Astrocyte (in vitro differentiated cells and primary cell): ENCODE measurements at regions not wholly inside any gene's neighbourhood (a gene's known extent, or its start where the extent isn't known, plus 50 kb on each side); places are given as distances from the start of the nearest gene placed in this dataset.

ENCODE experiments used
- DNase-seq: peaks from one replicate; pipeline ENCODE4 v3.0.0-alpha.2; 2010; ENCODE audit warnings: low read depth
- FAIRE-seq: peaks from 2 replicates; lab custom pipeline; 2011; peaks lifted over from hg19 to GRCh38; lab: Jason Lieb, UNC
- H2AFZ ChIP-seq: 2 replicates; pipeline ENCODE4 v1.6.0; 2012; ENCODE audit warnings: low read depth, low read length, inconsistent platforms
- H3K27ac ChIP-seq: 2 replicates; pipeline ENCODE4 v1.5.1; 2011; ENCODE audit warnings: low read depth, low read length, inconsistent platforms
- H3K27me3 ChIP-seq: 2 replicates; pipeline ENCODE4 v1.6.0; 2011; ENCODE audit warnings: low read length, inconsistent platforms; ENCODE audit not compliant: insufficient read depth
- H3K36me3 ChIP-seq: 2 replicates; pipeline ENCODE4 v1.5.1; 2011; ENCODE audit warnings: low read length, inconsistent platforms; ENCODE audit not compliant: insufficient read depth
- H3K4me1 ChIP-seq: 2 replicates; pipeline ENCODE4 v1.5.1; 2011; ENCODE audit warnings: low read length, inconsistent platforms; ENCODE audit not compliant: insufficient read depth
- H3K4me2 ChIP-seq: 2 replicates; pipeline ENCODE4 v1.6.0; 2012; ENCODE audit warnings: low read length, inconsistent platforms
- H3K4me3 ChIP-seq: 2 replicates; pipeline ENCODE4 v1.5.1; 2011; ENCODE audit warnings: low read depth, mild to moderate bottlenecking, low read length, inconsistent platforms; ENCODE audit not compliant: insufficient read depth
- H3K79me2 ChIP-seq: 2 replicates; pipeline ENCODE4 v1.6.0; 2012; ENCODE audit warnings: mild to moderate bottlenecking, low read length, inconsistent platforms; ENCODE audit not compliant: insufficient read depth
- H3K9ac ChIP-seq: 2 replicates; pipeline ENCODE4 v1.6.0; 2012; ENCODE audit warnings: mild to moderate bottlenecking, low read length, inconsistent platforms
- H3K9me3 ChIP-seq: 2 replicates; pipeline ENCODE4 v1.5.1; 2012; ENCODE audit warnings: low read depth, mild to moderate bottlenecking, low read length, inconsistent platforms; ENCODE audit not compliant: insufficient read depth
- H4K20me1 ChIP-seq: 2 replicates; pipeline ENCODE4 v1.6.0; 2012; ENCODE audit warnings: low read length, inconsistent platforms; ENCODE audit not compliant: insufficient read depth
- H3K27ac Mint-ChIP-seq: one replicate; pipeline ENCODE4 v1.8.0; 2021; ENCODE audit warnings: mild to moderate bottlenecking, mixed read lengths; ENCODE audit not compliant: unreplicated experiment
- H3K27me3 Mint-ChIP-seq: one replicate; pipeline ENCODE4 v1.8.0; 2021; ENCODE audit warnings: low read depth, mixed read lengths; ENCODE audit not compliant: unreplicated experiment
- H3K36me3 Mint-ChIP-seq: one replicate; pipeline ENCODE4 v1.8.0; 2021; ENCODE audit warnings: low read depth, mixed read lengths; ENCODE audit not compliant: unreplicated experiment
- H3K4me1 Mint-ChIP-seq: one replicate; pipeline ENCODE4 v1.8.0; 2021; ENCODE audit warnings: low read depth, mixed read lengths; ENCODE audit not compliant: unreplicated experiment
- H3K4me3 Mint-ChIP-seq: one replicate; pipeline ENCODE4 v1.8.0; 2021; ENCODE audit warnings: mild to moderate bottlenecking, moderate library complexity, mixed read lengths; ENCODE audit not compliant: unreplicated experiment
- H3K9me3 Mint-ChIP-seq: one replicate; pipeline ENCODE4 v1.8.0; 2021; ENCODE audit warnings: mild to moderate bottlenecking, mixed read lengths; ENCODE audit not compliant: unreplicated experiment
- EZH2 ChIP-seq: IDR thresholded peaks from 2 replicates; pipeline ENCODE4 v1.6.1; 2012; ENCODE audit warnings: mild to moderate bottlenecking, low read length, inconsistent platforms; ENCODE audit not compliant: insufficient read depth
- TF ChIP-seq, protein P1 (sequence below): IDR thresholded peaks from 2 replicates; pipeline ENCODE4 v1.5.1; 2011; ENCODE audit warnings: low read depth, mild to moderate bottlenecking, inconsistent platforms, low read length, moderate library complexity; ENCODE audit not compliant: insufficient read depth

- Mint-ChIP-seq H3K4me3 (no peak overlapping the region), H3K36me3 (no peaks in the 10 kb centered on the region), H3K27ac (no peak overlapping the region), H3K9me3 (no peaks in the 10 kb centered on the region), H3K27me3 (no peaks in the 10 kb centered on the region), H3K4me1 (peaks cover 2% of the 10 kb centered on the region)
- Histone ChIP-seq H3K79me2 (no peaks in the 10 kb centered on the region), H3K27me3 (no peaks in the 10 kb centered on the region), H3K27ac (no peak overlapping the region), H2AFZ (no peak overlapping the region), H4K20me1 (no peaks in the 10 kb centered on the region), H3K4me2 (peak overlapping the region; percentile 1), H3K4me3 (no peak overlapping the region), H3K4me1 (no peaks in the 10 kb centered on the region), H3K36me3 (no peaks in the 10 kb centered on the region), H3K9ac (no peak overlapping the region), H3K9me3 (no peaks in the 10 kb centered on the region)
- no peak for FAIRE-seq
- TF ChIP-seq, protein P1, sequence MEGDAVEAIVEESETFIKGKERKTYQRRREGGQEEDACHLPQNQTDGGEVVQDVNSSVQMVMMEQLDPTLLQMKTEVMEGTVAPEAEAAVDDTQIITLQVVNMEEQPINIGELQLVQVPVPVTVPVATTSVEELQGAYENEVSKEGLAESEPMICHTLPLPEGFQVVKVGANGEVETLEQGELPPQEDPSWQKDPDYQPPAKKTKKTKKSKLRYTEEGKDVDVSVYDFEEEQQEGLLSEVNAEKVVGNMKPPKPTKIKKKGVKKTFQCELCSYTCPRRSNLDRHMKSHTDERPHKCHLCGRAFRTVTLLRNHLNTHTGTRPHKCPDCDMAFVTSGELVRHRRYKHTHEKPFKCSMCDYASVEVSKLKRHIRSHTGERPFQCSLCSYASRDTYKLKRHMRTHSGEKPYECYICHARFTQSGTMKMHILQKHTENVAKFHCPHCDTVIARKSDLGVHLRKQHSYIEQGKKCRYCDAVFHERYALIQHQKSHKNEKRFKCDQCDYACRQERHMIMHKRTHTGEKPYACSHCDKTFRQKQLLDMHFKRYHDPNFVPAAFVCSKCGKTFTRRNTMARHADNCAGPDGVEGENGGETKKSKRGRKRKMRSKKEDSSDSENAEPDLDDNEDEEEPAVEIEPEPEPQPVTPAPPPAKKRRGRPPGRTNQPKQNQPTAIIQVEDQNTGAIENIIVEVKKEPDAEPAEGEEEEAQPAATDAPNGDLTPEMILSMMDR, result no peak
- TF ChIP-seq EZH2, result no peak
- no peak for DNase-seq
Measured at GRCh38 chr5:125263356-125263755, 516.9 kb upstream of the ZNF608 start.

- H3K4me2 ChIP-seq, result no peak overlapping the region
- H4K20me1 ChIP-seq, result no peaks in the 10 kb centered on the region
- H3K4me3 ChIP-seq, result no peak overlapping the region
- H3K4me1 ChIP-seq, result no peaks in the 10 kb centered on the region
- DNase-seq (no peak), FAIRE-seq (no peak)
- H2AFZ ChIP-seq, result no peak overlapping the region
- H3K27ac ChIP-seq, result no peak overlapping the region
- H3K36me3 ChIP-seq, result no peaks in the 10 kb centered on the region
- no peaks in the 10 kb centered on the region for H3K27me3 ChIP-seq
- H3K9me3 Mint-ChIP-seq, result no peaks in the 10 kb centered on the region
- H3K27ac Mint-ChIP-seq, result no peak overlapping the region
- H3K4me3 Mint-ChIP-seq, result no peak overlapping the region
- no peaks in the 10 kb centered on the region for H3K36me3 Mint-ChIP-seq
- no peaks in the 10 kb centered on the region for H3K9me3 ChIP-seq
- H3K4me1 Mint-ChIP-seq, result peaks cover 2% of the 10 kb centered on the region
- H3K9ac ChIP-seq, result no peak overlapping the region
- TF ChIP-seq, protein P1, result no peak
- TF ChIP-seq EZH2, result no peak
- H3K79me2 ChIP-seq, result no peaks in the 10 kb centered on the region
- no peaks in the 10 kb centered on the region for H3K27me3 Mint-ChIP-seq
Measured at GRCh38 chr5:125266106-125266505, 519.7 kb upstream of the ZNF608 start.

GRCh38 chr5:125267636-125268248, 521.3 kb upstream of the ZNF608 start:
- no peaks in the 10 kb centered on the region for H3K36me3 Mint-ChIP-seq
- no peaks in the 10 kb centered on the region for H3K4me1 Mint-ChIP-seq
- Histone ChIP-seq H3K4me1 (no peaks in the 10 kb centered on the region), H3K79me2 (no peaks in the 10 kb centered on the region), H3K4me2 (no peak overlapping the region), H2AFZ (no peak overlapping the region), H3K36me3 (no peaks in the 10 kb centered on the region), H3K9ac (no peak overlapping the region), H4K20me1 (no peaks in the 10 kb centered on the region), H3K9me3 (no peaks in the 10 kb centered on the region), H3K27ac (no peak overlapping the region), H3K27me3 (no peaks in the 10 kb centered on the region), H3K4me3 (no peak overlapping the region)
- no peaks in the 10 kb centered on the region for H3K27me3 Mint-ChIP-seq
- no peak overlapping the region for H3K4me3 Mint-ChIP-seq
- H3K27ac Mint-ChIP-seq, result no peak overlapping the region
- no peaks in the 10 kb centered on the region for H3K9me3 Mint-ChIP-seq
- no peak for DNase-seq
- no peak for TF ChIP-seq EZH2
- TF ChIP-seq, protein P1, result no peak
- no peak for FAIRE-seq
